GM10248 (cell line): ENCODE measurements at regions not wholly inside any gene's neighbourhood (a gene's known extent, or its start where the extent isn't known, plus 50 kb on each side); places are given as distances from the start of the nearest gene placed in this dataset.
A peak's percentile ranks its signal among the peaks of the same experiment; 100 is the strongest.

Source experiments
- CTCF ChIA-PET: fragments of 300-600 bp; sonication (Branson Sonifier 250); formaldehyde crosslinking; extraction: SDS; loops from one replicate; lab custom pipeline; 2021; ENCODE audit warnings: antibody characterized with exemption; lab: Yijun Ruan, JAX
- POLR2A ChIA-PET: fragments of 350-650 bp; sonication (Branson Sonifier 250); formaldehyde crosslinking; extraction: SDS; loops from one replicate; lab custom pipeline; 2020; ENCODE audit warnings: antibody characterized with exemption; lab: Yijun Ruan, JAX
- DNase-seq: peaks from one replicate; pipeline ENCODE4 v3.0.0; 2012; ENCODE audit errors: extremely low spot score
- TF ChIP-seq, protein P1 (sequence below): IDR thresholded peaks from 2 replicates; pipeline ENCODE4 v1.5.1; 2012; ENCODE audit warnings: mild to moderate bottlenecking, low read depth; ENCODE audit errors: extremely low read depth, missing control alignments, control extremely low read depth

DNA sequence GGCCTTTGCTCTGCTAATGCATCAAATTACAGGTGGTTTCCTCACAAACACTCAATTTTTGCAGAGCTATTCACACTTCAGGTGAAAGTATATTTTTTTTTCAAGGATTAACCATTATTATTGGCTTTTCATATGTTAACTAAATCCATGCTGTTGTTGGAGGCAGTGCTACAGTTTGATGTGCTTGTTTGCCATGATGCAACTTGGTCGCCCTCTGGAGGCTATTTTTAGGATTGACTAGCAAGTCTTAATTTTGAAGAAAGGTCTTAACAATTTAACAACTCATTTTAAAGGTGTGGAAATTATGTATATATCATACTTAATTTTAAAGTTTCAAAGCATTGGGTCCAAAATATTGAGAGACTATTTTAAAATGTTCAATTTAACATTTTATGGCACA is 168.8 kb upstream of the FAM47A start:
- DNase-seq = peak; percentile 4
- POLR2A ChIA-PET = no interaction called here
- CTCF ChIA-PET = interaction anchor here (1.1 kb wide), 1 partner anchor 866 kb away, joined by 4 read pairs; no protein-coding TSS in a partner anchor

DNA sequence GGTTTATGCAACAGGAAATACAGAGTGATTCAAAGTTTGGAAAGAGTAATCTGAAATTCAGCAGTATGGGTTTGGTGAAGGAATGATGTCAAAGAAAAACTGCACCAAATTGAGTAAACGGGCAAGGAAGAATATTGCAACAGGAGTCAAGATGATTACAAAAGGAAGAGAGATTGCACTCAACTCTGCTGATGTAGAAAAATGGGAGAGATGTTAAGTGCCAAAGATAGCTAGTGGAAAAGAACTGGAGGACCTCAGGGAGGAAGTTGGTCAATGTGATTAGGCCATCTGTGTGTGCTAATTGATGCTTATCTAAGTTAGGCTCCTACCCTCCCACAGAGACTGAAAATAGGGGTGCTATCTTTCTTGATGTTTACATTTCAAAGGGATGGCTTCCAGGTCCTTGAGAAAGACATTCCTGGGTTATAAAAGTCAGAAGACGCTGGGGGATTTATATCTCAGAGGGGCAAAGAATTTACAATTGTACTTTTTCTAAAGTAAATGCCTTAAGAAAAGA is 167.4 kb upstream of the FAM47A start:
- TF ChIP-seq, protein P1, sequence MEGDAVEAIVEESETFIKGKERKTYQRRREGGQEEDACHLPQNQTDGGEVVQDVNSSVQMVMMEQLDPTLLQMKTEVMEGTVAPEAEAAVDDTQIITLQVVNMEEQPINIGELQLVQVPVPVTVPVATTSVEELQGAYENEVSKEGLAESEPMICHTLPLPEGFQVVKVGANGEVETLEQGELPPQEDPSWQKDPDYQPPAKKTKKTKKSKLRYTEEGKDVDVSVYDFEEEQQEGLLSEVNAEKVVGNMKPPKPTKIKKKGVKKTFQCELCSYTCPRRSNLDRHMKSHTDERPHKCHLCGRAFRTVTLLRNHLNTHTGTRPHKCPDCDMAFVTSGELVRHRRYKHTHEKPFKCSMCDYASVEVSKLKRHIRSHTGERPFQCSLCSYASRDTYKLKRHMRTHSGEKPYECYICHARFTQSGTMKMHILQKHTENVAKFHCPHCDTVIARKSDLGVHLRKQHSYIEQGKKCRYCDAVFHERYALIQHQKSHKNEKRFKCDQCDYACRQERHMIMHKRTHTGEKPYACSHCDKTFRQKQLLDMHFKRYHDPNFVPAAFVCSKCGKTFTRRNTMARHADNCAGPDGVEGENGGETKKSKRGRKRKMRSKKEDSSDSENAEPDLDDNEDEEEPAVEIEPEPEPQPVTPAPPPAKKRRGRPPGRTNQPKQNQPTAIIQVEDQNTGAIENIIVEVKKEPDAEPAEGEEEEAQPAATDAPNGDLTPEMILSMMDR = no peak
- ChIA-PET CTCF (interaction anchor here (0.8 kb wide), 1 partner anchor 1892 kb away, joined by 3 read pairs; no protein-coding TSS in a partner anchor), POLR2A (no interaction called here)
- DNase-seq = no peak

More for the DNA sequence above, 168.8 kb upstream of the FAM47A start:
- TF ChIP-seq, protein P1 = peak; percentile 18

DNA sequence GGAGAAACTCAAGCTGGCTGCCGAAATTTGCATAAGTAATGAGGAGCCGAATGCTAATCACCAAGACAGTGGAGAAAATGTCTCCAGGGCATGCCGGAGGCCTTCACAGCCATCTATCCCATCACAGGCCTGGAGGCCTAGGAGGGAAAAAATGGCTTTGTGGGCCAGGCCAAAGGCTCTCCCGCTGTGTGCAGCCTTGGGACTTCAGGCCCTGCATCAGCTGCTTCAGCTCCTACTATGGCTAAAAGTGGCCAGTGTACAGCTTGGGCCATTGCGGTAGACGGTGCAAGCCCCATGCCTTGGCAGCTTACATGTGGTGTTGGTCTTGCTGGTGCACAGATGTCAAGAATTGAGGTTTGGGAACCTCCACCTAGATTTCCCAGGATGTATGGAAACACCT is 162.6 kb upstream of the FAM47A start:
- TF ChIP-seq, protein P1 = no peak
- POLR2A ChIA-PET = no interaction called here
- CTCF ChIA-PET = no interaction called here
- no peak for DNase-seq

DNA sequence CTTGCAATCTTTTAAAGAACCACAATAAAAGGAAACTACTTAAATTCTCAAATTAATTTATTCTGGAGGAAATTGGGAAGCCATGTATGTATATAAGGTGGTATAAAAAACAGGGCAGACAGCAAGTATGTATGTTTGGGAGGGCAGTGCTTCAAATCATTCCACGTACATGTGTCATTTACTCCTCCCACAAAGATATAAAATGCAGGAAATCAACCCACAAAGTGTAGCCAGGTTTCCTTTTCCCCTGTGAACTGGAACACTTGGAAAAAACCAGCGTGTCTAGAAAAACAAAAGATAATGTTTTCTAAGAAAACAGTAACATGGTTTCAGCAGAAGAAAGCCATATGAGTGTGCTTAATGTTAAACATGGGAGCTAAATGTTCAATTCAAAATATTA is 156.7 kb upstream of the FAM47A start:
- ChIA-PET CTCF (no interaction called here), POLR2A (no interaction called here)
- DNase-seq = no peak
- TF ChIP-seq, protein P1 = no peak

GRCh38 chrX:34279866-34280560 is 147.9 kb upstream of the FAM47A start:
- CTCF ChIA-PET = no interaction called here
- POLR2A ChIA-PET = no interaction called here
- DNase-seq = no peak
- TF ChIP-seq, protein P1 = no peak

DNA sequence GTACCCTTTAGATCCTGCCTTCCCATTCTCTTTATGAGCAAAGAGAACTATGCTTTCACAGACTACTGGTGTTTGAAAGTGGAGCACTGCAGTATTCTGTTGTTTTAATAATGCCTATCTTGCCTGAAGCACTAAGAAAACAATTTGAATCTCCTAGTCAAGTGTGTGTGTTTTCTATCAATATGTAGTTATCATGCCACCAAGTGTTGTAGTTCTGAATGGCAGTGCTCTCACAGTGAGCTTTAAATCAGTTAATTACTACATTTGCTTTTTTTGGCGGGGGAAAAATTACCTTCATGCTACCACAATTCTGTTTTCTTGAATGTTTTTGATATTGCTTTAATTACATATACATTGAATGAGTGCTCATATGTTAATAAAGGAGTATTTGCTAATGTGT is 143.6 kb upstream of the FAM47A start:
- ChIA-PET POLR2A (no interaction called here), CTCF (interaction anchor here (1.1 kb wide), 1 partner anchor 10 kb away, joined by 3 read pairs; no protein-coding TSS in a partner anchor)
- DNase-seq = no peak
- TF ChIP-seq, protein P1 = no peak
